ENCODE measurements at regions not wholly inside any gene's neighbourhood (a gene's known extent, or its start where the extent isn't known, plus 50 kb on each side); places are given as distances from the start of the nearest gene placed in this dataset.

GRCh38 chr2:126504949-126505348 is 151.0 kb upstream of the GYPC start:
- TF ChIP-seq CTCF (IDR thresholded peaks at IDR 0.05) (no peak), EP300 (IDR thresholded peaks at IDR 0.05) (no peak)
